HG03460 (cell line): ENCODE measurements at regions not wholly inside any gene's neighbourhood (a gene's known extent, or its start where the extent isn't known, plus 50 kb on each side); places are given as distances from the start of the nearest gene placed in this dataset.
"Not testable (repeated sequence)": the region's sequence is repeated elsewhere in the genome, so short reads cannot be mapped to it uniquely, and the experiment has no call there.

Experiments used
- ATAC-seq: cut with Tn5 transposase; IDR thresholded peaks from one replicate; pipeline ENCODE4 v1.9.1; 2021; ENCODE audit not compliant: unreplicated experiment

GRCh38 chr10:80938903-80939302 lies 401.2 kb downstream of the SH2D4B start:
- no peak for ATAC-seq

GRCh38 chr10:80945264-80945880 lies 407.7 kb downstream of the SH2D4B start:
- ATAC-seq: no peak

GRCh38 chr10:80946073-80946472 lies 408.4 kb downstream of the SH2D4B start:
- ATAC-seq: no peak

- no peak for ATAC-seq
Measured at GRCh38 chr10:80946957-80947726, 409.4 kb downstream of the SH2D4B start.

- no peak for ATAC-seq
Measured at GRCh38 chr10:80949785-80950184, 412.1 kb downstream of the SH2D4B start.

- no peak for ATAC-seq
Measured at GRCh38 chr10:80952436-80952835, 414.7 kb downstream of the SH2D4B start.

GRCh38 chr10:80957161-80957560 lies 419.5 kb downstream of the SH2D4B start:
- ATAC-seq: no peak

- ATAC-seq: no peak
Measured at GRCh38 chr10:80964179-80964578, 426.5 kb downstream of the SH2D4B start.

- peak; percentile 41 for ATAC-seq
Measured at GRCh38 chr10:80964955-80965614, 427.4 kb downstream of the SH2D4B start.

- ATAC-seq: no peak
Measured at GRCh38 chr10:80966326-80966986, 428.8 kb downstream of the SH2D4B start.

- ATAC-seq: not testable (repeated sequence)
Measured at GRCh38 chr10:80967357-80967756, 429.7 kb downstream of the SH2D4B start.

- no peak for ATAC-seq
Measured at GRCh38 chr10:80968903-80969302, 431.2 kb downstream of the SH2D4B start.

- no peak for ATAC-seq
Measured at GRCh38 chr10:80971461-80971860, 433.8 kb downstream of the SH2D4B start.

GRCh38 chr10:80976658-80977057 lies 439.0 kb downstream of the SH2D4B start:
- ATAC-seq: no peak

- ATAC-seq: no peak
Measured at GRCh38 chr10:80985102-80985501, 447.4 kb downstream of the SH2D4B start.

GRCh38 chr10:80986596-80986995 lies 448.9 kb downstream of the SH2D4B start:
- no peak for ATAC-seq

- no peak for ATAC-seq
Measured at GRCh38 chr10:80988755-80989154, 451.1 kb downstream of the SH2D4B start.

GRCh38 chr10:80996615-80997193 lies 459.0 kb downstream of the SH2D4B start:
- ATAC-seq: no peak

- no peak for ATAC-seq
Measured at GRCh38 chr10:81000781-81001180, 463.1 kb downstream of the SH2D4B start.

- ATAC-seq: no peak
Measured at GRCh38 chr10:81002382-81002781, 464.7 kb downstream of the SH2D4B start.

- no peak for ATAC-seq
Measured at GRCh38 chr10:81007872-81008271, 470.2 kb downstream of the SH2D4B start.
